Neural cell (in vitro differentiated cells): ENCODE measurements at regions not wholly inside any gene's neighbourhood (a gene's known extent, or its start where the extent isn't known, plus 50 kb on each side); places are given as distances from the start of the nearest gene placed in this dataset.

Experiments used
- H2AFZ ChIP-seq: fragments of 200-600, 300-800 bp; sonication (generic), shearing (Covaris generic); 2 replicates; pipeline ENCODE4 v1.6.0; 2014; ENCODE audit warnings: low read depth, mild to moderate bottlenecking, antibody characterized with exemption, low read length, moderate library complexity
- H3F3A ChIP-seq: fragments of 200-600 bp; shearing (Covaris generic); 2 replicates; pipeline ENCODE4 v1.6.1; 2016; ENCODE audit warnings: mild to moderate bottlenecking, moderate library complexity, mixed read lengths, antibody characterized with exemption, low read length; ENCODE audit not compliant: insufficient read depth, poor library complexity, severe bottlenecking
- H3K27ac ChIP-seq: fragments of 200-600, 300-800 bp; sonication (generic), shearing (Covaris generic); 2 replicates; pipeline ENCODE4 v1.5.1; 2014; ENCODE audit warnings: mild to moderate bottlenecking, low read length, moderate library complexity
- H3K27me3 ChIP-seq: fragments of 300-800, 200-600 bp; sonication (generic), shearing (Covaris generic); 2 replicates; pipeline ENCODE4 v1.6.0; 2014; ENCODE audit warnings: mild to moderate bottlenecking, low read depth, low read length, moderate library complexity; ENCODE audit not compliant: insufficient read depth
- H3K36me3 ChIP-seq: fragments of 300-800, 200-600 bp; sonication (generic), shearing (Covaris generic); 2 replicates; pipeline ENCODE4 v1.5.1; 2014; ENCODE audit warnings: mild to moderate bottlenecking, antibody characterized with exemption, low read length, moderate library complexity; ENCODE audit not compliant: insufficient read depth
- H3K4me2 ChIP-seq: fragments of 300-800, 200-600 bp; sonication (generic), shearing (Covaris generic); 2 replicates; pipeline ENCODE4 v1.6.0; 2014; ENCODE audit warnings: mild to moderate bottlenecking, low read length
- H3K4me3 ChIP-seq: fragments of 300-800, 200-600 bp; sonication (generic), shearing (Covaris generic); 2 replicates; pipeline ENCODE4 v1.5.1; 2014; ENCODE audit warnings: mild to moderate bottlenecking, low read length, moderate library complexity
- H3K79me2 ChIP-seq: fragments of 200-600 bp; shearing (Covaris generic); replicated peaks from 2 replicates; pipeline ENCODE4 v1.6.0; 2014; ENCODE audit warnings: mild to moderate bottlenecking, low read length, moderate library complexity; ENCODE audit not compliant: insufficient read depth
- H3K9ac ChIP-seq: fragments of 300-800, 200-600 bp; sonication (generic), shearing (Covaris generic); 2 replicates; pipeline ENCODE4 v1.6.1; 2016; ENCODE audit warnings: mild to moderate bottlenecking, low read length, mixed read lengths
- H3K9me2 ChIP-seq: fragments of 200-600 bp; shearing (Covaris generic); 2 replicates; pipeline ENCODE4 v1.6.1; 2016; ENCODE audit warnings: mild to moderate bottlenecking, low read length, mixed read lengths; ENCODE audit not compliant: insufficient read depth
- H3K9me3 ChIP-seq: fragments of 200-600, 300-800 bp; sonication (generic), shearing (Covaris generic); 2 replicates; pipeline ENCODE4 v1.6.1; 2016; ENCODE audit warnings: mild to moderate bottlenecking, mixed run types, low read length, moderate library complexity, mixed read lengths
- H4K20me1 ChIP-seq: fragments of 200-600 bp; shearing (Covaris generic); 2 replicates; pipeline ENCODE4 v1.6.1; 2016; ENCODE audit warnings: mild to moderate bottlenecking, mixed run types; ENCODE audit not compliant: insufficient read depth
- CTCF ChIP-seq: fragments of 450-650 bp; IDR thresholded peaks from 2 replicates; pipeline ENCODE4 v1.5.1; 2014; ENCODE audit warnings: antibody characterized with exemption, mild to moderate bottlenecking, moderate library complexity; ENCODE audit not compliant: poor library complexity, severe bottlenecking
- EP300 ChIP-seq: fragments of 450-650 bp; conservative IDR thresholded peaks from 2 replicates; pipeline ENCODE4 v1.6.1; 2014; ENCODE audit warnings: antibody characterized with exemption, mild to moderate bottlenecking, moderate library complexity; ENCODE audit not compliant: poor library complexity, severe bottlenecking
- EZH2 ChIP-seq: fragments of 200-600, 300-800 bp; shearing (Covaris generic), sonication (generic); IDR thresholded peaks from 2 replicates; pipeline ENCODE4 v1.6.1; 2014; ENCODE audit warnings: antibody characterized with exemption, low read length, borderline replicate concordance, mild to moderate bottlenecking; ENCODE audit not compliant: insufficient read depth, poor library complexity, severe bottlenecking
- MXI1 ChIP-seq: fragments of 450-650 bp; conservative IDR thresholded peaks from 2 replicates; pipeline ENCODE4 v1.6.1; 2014; ENCODE audit warnings: antibody characterized with exemption, mild to moderate bottlenecking; ENCODE audit not compliant: poor library complexity, severe bottlenecking
- POLR2AphosphoS5 ChIP-seq: IDR thresholded peaks from 2 replicates; pipeline ENCODE4 v1.6.1; 2012
- RAD21 ChIP-seq: fragments of 450-650 bp; conservative IDR thresholded peaks from 2 replicates; pipeline ENCODE4 v1.6.1; 2014; ENCODE audit warnings: antibody characterized with exemption, mild to moderate bottlenecking, moderate library complexity
- REST ChIP-seq: IDR thresholded peaks from 2 replicates; pipeline ENCODE4 v1.6.1; 2012; ENCODE audit warnings: borderline replicate concordance
- SMC3 ChIP-seq: fragments of 450-650 bp; conservative IDR thresholded peaks from 2 replicates; pipeline ENCODE4 v1.6.1; 2014; ENCODE audit warnings: antibody characterized with exemption, mild to moderate bottlenecking, moderate library complexity; ENCODE audit not compliant: poor library complexity
- TAF1 ChIP-seq: IDR thresholded peaks from 2 replicates; pipeline ENCODE4 v1.6.1; 2012; ENCODE audit warnings: low read depth

- Histone ChIP-seq H4K20me1 (no peaks in the 10 kb centered on the region), H3K4me3 (no peak overlapping the region), H3F3A (no peaks in the 10 kb centered on the region), H3K9me3 (no peaks in the 10 kb centered on the region), H3K4me2 (no peak overlapping the region), H3K27ac (no peak overlapping the region), H2AFZ (no peak overlapping the region), H3K36me3 (no peaks in the 10 kb centered on the region), H3K9me2 (no peaks in the 10 kb centered on the region), H3K27me3 (no peaks in the 10 kb centered on the region), H3K9ac (no peak overlapping the region), H3K79me2 (no peaks in the 10 kb centered on the region)
- TF ChIP-seq POLR2AphosphoS5 = no peak
- no peak for TF ChIP-seq RAD21
- no peak for TF ChIP-seq MXI1
- no peak for TF ChIP-seq EZH2
- TF ChIP-seq TAF1 = no peak
- TF ChIP-seq REST = no peak
- TF ChIP-seq SMC3 = no peak
- TF ChIP-seq CTCF = no peak
- TF ChIP-seq EP300 = no peak
These were observed 60.0 kb upstream of the IRX1 start for GRCh38 chr5:3535414-3536211.

GRCh38 chr5:3534997-3535396 lies 60.6 kb upstream of the IRX1 start:
- Histone ChIP-seq H3K9me3 (no peaks in the 10 kb centered on the region), H3K27ac (no peak overlapping the region), H3K79me2 (no peaks in the 10 kb centered on the region), H3F3A (no peaks in the 10 kb centered on the region), H3K9me2 (no peaks in the 10 kb centered on the region), H3K27me3 (no peaks in the 10 kb centered on the region), H3K36me3 (no peaks in the 10 kb centered on the region), H3K4me3 (no peak overlapping the region), H3K9ac (no peak overlapping the region), H2AFZ (no peak overlapping the region), H3K4me2 (no peak overlapping the region), H4K20me1 (no peaks in the 10 kb centered on the region)
- no peak for TF ChIP-seq EP300
- no peak for TF ChIP-seq MXI1
- no peak for TF ChIP-seq RAD21
- no peak for TF ChIP-seq POLR2AphosphoS5
- no peak for TF ChIP-seq TAF1
- TF ChIP-seq SMC3 = no peak
- TF ChIP-seq EZH2 = no peak
- TF ChIP-seq REST = no peak
- TF ChIP-seq CTCF = no peak
